SH-SY5Y (cell line): ENCODE measurements at regions not wholly inside any gene's neighbourhood (a gene's known extent, or its start where the extent isn't known, plus 50 kb on each side); places are given as distances from the start of the nearest gene placed in this dataset.

Experiments used
- GATA2 ChIP-seq: IDR thresholded peaks from 2 replicates; pipeline ENCODE4 v1.6.1; 2011; ENCODE audit warnings: mild to moderate bottlenecking, low read depth, low read length
- GATA3 ChIP-seq: IDR thresholded peaks from 2 replicates; pipeline ENCODE4 v1.6.1; 2011; ENCODE audit warnings: low read depth, mild to moderate bottlenecking, low read length, moderate library complexity

- no peak for TF ChIP-seq GATA2
- no peak for TF ChIP-seq GATA3
Observed at GRCh38 chr2:164430166-164430783, 191.0 kb downstream of the GRB14 start.
